ENCODE measurements at regions not wholly inside any gene's neighbourhood (a gene's known extent, or its start where the extent isn't known, plus 50 kb on each side); places are given as distances from the start of the nearest gene placed in this dataset.

GRCh38 chr16:86388976-86389375 lies 121.4 kb upstream of the FOXF1 start:
- no peak for TF ChIP-seq CTCF (IDR thresholded peaks at IDR 0.05; ENCODE audit: poor library complexity, severe bottlenecking)
- H3K9me3 ChIP-seq (ENCODE audit: severe bottlenecking), result no peaks in the 10 kb centered on the region
- no peak overlapping the region for H3K27ac ChIP-seq (ENCODE audit: poor library complexity, severe bottlenecking)
- ATAC-seq (ENCODE audit: low read depth) (no peak), DNase-seq (ENCODE audit: low spot score) (no peak)
- H3K4me3 ChIP-seq (ENCODE audit: severe bottlenecking), result no peak overlapping the region
- H3K4me1 ChIP-seq (ENCODE audit: insufficient read depth, poor library complexity, severe bottlenecking), result peaks cover 24% of the 10 kb centered on the region
- H3K27me3 ChIP-seq (ENCODE audit: insufficient read depth, poor library complexity, severe bottlenecking), result no peaks in the 10 kb centered on the region
- no peaks in the 10 kb centered on the region for H3K36me3 ChIP-seq (ENCODE audit: low read depth)

- H3K4me3 ChIP-seq (ENCODE audit: severe bottlenecking), result no peak overlapping the region
- peaks cover 24% of the 10 kb centered on the region for H3K4me1 ChIP-seq (ENCODE audit: insufficient read depth, poor library complexity, severe bottlenecking)
- DNase-seq (ENCODE audit: low spot score) (no peak), ATAC-seq (ENCODE audit: low read depth) (no peak)
- TF ChIP-seq CTCF (IDR thresholded peaks at IDR 0.05; ENCODE audit: poor library complexity, severe bottlenecking), result no peak
- H3K36me3 ChIP-seq (ENCODE audit: low read depth), result no peaks in the 10 kb centered on the region
- no peaks in the 10 kb centered on the region for H3K27me3 ChIP-seq (ENCODE audit: insufficient read depth, poor library complexity, severe bottlenecking)
- no peaks in the 10 kb centered on the region for H3K9me3 ChIP-seq (ENCODE audit: severe bottlenecking)
- H3K27ac ChIP-seq (ENCODE audit: poor library complexity, severe bottlenecking), result no peak overlapping the region
Observed at GRCh38 chr16:86389566-86390328, 120.6 kb upstream of the FOXF1 start.

GRCh38 chr16:86390335-86390734 lies 120.0 kb upstream of the FOXF1 start:
- Histone ChIP-seq H3K4me1 (ENCODE audit: insufficient read depth, poor library complexity, severe bottlenecking) (peaks cover 24% of the 10 kb centered on the region), H3K9me3 (ENCODE audit: severe bottlenecking) (no peaks in the 10 kb centered on the region), H3K27me3 (ENCODE audit: insufficient read depth, poor library complexity, severe bottlenecking) (no peaks in the 10 kb centered on the region), H3K4me3 (ENCODE audit: severe bottlenecking) (no peak overlapping the region), H3K27ac (ENCODE audit: poor library complexity, severe bottlenecking) (no peak overlapping the region), H3K36me3 (ENCODE audit: low read depth) (no peaks in the 10 kb centered on the region)
- ATAC-seq (ENCODE audit: low read depth), result no peak
- no peak for DNase-seq (ENCODE audit: low spot score)
- TF ChIP-seq CTCF (IDR thresholded peaks at IDR 0.05; ENCODE audit: poor library complexity, severe bottlenecking), result no peak

GRCh38 chr16:86391486-86391885 lies 118.8 kb upstream of the FOXF1 start:
- no peak for TF ChIP-seq CTCF (IDR thresholded peaks at IDR 0.05; ENCODE audit: poor library complexity, severe bottlenecking)
- peaks cover 24% of the 10 kb centered on the region for H3K4me1 ChIP-seq (ENCODE audit: insufficient read depth, poor library complexity, severe bottlenecking)
- H3K27me3 ChIP-seq (ENCODE audit: insufficient read depth, poor library complexity, severe bottlenecking), result no peaks in the 10 kb centered on the region
- no peak overlapping the region for H3K4me3 ChIP-seq (ENCODE audit: severe bottlenecking)
- H3K27ac ChIP-seq (ENCODE audit: poor library complexity, severe bottlenecking), result no peak overlapping the region
- H3K9me3 ChIP-seq (ENCODE audit: severe bottlenecking), result no peaks in the 10 kb centered on the region
- no peaks in the 10 kb centered on the region for H3K36me3 ChIP-seq (ENCODE audit: low read depth)
- ATAC-seq (ENCODE audit: low read depth) (no peak), DNase-seq (ENCODE audit: low spot score) (no peak)

DNA sequence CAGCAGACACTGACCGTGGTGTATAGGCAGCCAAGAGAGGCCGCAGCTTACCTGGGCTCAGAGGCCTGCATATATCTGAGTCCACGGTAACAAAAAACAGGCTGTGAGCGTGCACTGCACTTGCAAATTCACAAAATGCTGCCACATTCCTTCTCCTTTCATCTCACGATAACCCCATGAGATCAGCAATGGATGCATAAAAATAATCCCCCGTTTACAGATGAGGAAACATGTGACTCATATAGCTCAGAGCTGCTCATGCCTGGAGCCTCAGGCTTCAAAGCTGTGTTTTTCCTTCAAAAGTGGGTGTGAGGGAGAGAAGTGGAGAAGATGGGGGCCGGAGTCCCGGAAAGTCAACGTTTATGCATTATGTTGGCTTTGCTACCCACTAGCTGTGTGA lies 118.3 kb upstream of the FOXF1 start:
- Histone ChIP-seq H3K27ac (ENCODE audit: poor library complexity, severe bottlenecking) (no peak overlapping the region), H3K36me3 (ENCODE audit: low read depth) (no peaks in the 10 kb centered on the region), H3K9me3 (ENCODE audit: severe bottlenecking) (no peaks in the 10 kb centered on the region), H3K27me3 (ENCODE audit: insufficient read depth, poor library complexity, severe bottlenecking) (no peaks in the 10 kb centered on the region), H3K4me3 (ENCODE audit: severe bottlenecking) (no peak overlapping the region), H3K4me1 (ENCODE audit: insufficient read depth, poor library complexity, severe bottlenecking) (peaks cover 26% of the 10 kb centered on the region)
- no peak for TF ChIP-seq CTCF (IDR thresholded peaks at IDR 0.05; ENCODE audit: poor library complexity, severe bottlenecking)
- no peak for DNase-seq (ENCODE audit: low spot score)
- peak; percentile 58; the same call in 2 of the 3 replicates for ATAC-seq (ENCODE audit: low read depth)
